RWPE1 (cell line): ENCODE measurements at regions not wholly inside any gene's neighbourhood (a gene's known extent, or its start where the extent isn't known, plus 50 kb on each side); places are given as distances from the start of the nearest gene placed in this dataset.

ENCODE experiments used
- CTCF ChIA-PET: fragments of 350-600 bp; sonication (Branson Sonifier 250); formaldehyde crosslinking; extraction: SDS; loops from one replicate; lab custom pipeline; 2021; lab: Yijun Ruan, JAX
- POLR2A ChIA-PET: fragments of 400-600 bp; formaldehyde crosslinking; extraction: SDS; loops from one replicate; lab custom pipeline; 2020; ENCODE audit warnings: antibody characterized with exemption; ENCODE audit not compliant: low non-redundant PET; lab: Yijun Ruan, JAX
- DNase-seq: peaks from one replicate; pipeline ENCODE4 v3.0.0; 2012; ENCODE audit warnings: low spot score
- H3K27ac ChIP-seq: fragments of 450-650 bp; 2 replicates; pipeline ENCODE4 v1.5.1; 2017
- TF ChIP-seq, protein P1 (sequence below): fragments of 450-650 bp; conservative IDR thresholded peaks from 2 replicates; pipeline ENCODE4 v1.5.1; 2017; ENCODE audit warnings: low read depth, mild to moderate bottlenecking

DNA sequence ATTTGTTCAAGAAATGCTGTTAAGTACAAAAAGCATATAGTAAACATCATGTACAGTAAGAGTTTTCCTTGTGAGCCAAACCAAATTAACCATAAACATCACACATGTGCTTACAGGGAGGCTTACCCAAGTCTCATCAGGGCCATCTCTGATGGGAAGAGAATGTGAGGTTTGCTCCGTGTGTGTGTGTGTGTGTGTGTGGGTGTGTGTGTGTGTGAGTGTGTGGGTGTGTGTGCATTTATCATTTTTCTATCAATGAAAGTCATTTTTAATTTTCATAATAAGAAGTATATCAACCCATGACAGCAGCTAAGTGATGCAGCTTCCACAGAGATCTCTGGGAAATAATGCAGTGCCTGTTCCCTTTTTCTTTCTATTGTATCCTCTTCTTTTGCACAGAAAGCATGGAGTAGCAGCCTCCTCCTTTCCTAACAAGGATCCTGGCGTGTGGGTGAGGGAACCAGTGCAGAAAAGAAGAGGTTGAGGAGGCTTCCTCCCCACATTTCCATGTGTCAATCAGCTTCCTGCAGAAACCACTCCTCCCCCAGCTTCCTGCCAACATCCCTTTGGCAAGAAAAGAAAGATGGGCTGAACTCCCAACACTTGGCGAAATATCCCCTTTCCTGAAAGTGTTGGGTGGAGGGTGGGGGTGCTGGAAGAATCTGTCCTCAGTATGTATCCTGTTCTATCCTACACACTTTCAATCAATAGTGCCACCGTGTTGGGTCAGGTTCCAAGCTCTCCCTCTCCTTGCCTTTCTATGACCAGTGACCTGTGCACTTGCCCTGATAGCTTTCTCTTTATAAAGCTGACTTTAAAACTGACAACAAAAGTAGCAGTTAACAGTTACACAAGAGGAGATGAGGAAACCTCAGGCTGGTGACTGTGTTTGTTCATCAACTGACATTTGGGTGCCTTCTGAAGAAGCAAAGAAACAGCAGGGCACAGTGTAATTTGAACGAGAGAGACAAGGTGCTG is 251.8 kb upstream of the CITED2 start:
- ChIA-PET POLR2A (no interaction called here), CTCF (interaction anchor here (0.6 kb wide), 2 partner anchors 8 to 68 kb away, joined by 3 to 6 read pairs; no protein-coding TSS in a partner anchor)
- H3K27ac ChIP-seq, result no peak overlapping the region
- no peak for DNase-seq
- TF ChIP-seq, protein P1, sequence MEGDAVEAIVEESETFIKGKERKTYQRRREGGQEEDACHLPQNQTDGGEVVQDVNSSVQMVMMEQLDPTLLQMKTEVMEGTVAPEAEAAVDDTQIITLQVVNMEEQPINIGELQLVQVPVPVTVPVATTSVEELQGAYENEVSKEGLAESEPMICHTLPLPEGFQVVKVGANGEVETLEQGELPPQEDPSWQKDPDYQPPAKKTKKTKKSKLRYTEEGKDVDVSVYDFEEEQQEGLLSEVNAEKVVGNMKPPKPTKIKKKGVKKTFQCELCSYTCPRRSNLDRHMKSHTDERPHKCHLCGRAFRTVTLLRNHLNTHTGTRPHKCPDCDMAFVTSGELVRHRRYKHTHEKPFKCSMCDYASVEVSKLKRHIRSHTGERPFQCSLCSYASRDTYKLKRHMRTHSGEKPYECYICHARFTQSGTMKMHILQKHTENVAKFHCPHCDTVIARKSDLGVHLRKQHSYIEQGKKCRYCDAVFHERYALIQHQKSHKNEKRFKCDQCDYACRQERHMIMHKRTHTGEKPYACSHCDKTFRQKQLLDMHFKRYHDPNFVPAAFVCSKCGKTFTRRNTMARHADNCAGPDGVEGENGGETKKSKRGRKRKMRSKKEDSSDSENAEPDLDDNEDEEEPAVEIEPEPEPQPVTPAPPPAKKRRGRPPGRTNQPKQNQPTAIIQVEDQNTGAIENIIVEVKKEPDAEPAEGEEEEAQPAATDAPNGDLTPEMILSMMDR, result no peak

DNA sequence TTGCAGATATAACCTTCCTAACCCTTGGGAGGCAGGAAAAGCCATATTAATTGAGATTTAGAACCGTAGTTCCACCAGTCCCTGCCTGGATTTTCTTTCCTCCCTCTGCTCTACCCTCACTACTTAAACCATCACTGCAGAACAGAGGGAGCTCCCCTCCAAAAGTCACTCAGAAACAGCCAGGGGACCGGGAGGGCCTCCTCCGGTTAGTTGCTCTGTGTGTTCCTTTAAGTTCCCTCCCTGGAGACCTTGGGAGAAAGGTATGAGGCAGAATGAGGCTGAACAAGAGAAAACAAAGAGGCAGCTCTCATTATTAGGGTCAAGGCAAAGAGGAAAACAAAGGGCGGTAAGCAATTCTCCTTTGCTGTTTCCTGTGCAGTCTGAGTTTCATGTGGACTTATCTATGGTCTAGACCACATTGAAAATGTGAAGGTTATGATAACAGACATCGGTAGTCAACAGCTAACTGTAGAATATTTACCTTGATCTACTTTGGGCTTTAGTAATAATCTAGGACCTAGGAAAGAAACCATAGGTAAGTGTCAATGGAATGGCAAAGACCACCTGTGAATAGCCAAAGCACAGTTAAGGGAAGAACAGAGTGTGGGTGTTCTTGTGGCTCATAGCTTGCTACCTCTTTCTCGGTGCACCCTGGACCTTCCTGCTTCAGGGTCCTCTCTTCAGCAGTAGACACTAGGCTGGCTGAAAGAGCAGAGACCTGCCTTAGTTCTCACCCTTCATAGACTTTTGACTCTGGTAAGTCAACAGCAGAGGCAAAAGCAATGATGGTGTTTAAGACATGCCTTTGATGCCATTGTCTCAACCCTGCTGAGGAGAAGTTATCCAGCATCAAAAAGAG is 250.9 kb upstream of the CITED2 start:
- DNase-seq, result no peak
- ChIA-PET CTCF (interaction anchor here (0.6 kb wide), 2 partner anchors 69 to 309 kb away, joined by 3 to 5 read pairs; no protein-coding TSS in a partner anchor), POLR2A (no interaction called here)
- no peak overlapping the region for H3K27ac ChIP-seq
- TF ChIP-seq, protein P1, result no peak

DNA sequence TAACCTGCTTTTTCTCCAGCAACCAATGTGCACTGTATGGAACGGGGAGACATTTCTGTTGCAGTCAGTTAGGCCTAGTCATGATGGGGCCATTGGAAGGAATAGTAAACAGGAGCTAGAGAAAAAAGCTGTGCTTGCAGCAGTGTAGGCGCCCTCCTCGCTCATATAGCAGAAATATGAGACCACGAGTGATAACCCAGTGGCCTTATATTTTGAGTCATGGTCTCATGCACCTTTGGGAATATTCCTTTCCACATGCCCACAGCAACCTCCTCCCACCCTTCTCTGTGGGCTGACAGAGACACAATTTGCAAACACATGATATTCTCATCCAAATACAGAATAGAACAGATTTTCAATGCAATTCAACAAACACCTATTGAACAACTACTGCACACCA is 248.9 kb upstream of the CITED2 start:
- no peak for DNase-seq
- ChIA-PET POLR2A (no interaction called here), CTCF (no interaction called here)
- TF ChIP-seq, protein P1, result no peak
- H3K27ac ChIP-seq, result no peak overlapping the region

- ChIA-PET CTCF (no interaction called here), POLR2A (no interaction called here)
- H3K27ac ChIP-seq, result no peak overlapping the region
- TF ChIP-seq, protein P1, result no peak
- DNase-seq, result no peak
These were observed 239.0 kb upstream of the CITED2 start for GRCh38 chr6:139613496-139613895.

GRCh38 chr6:139612135-139612465 is 237.7 kb upstream of the CITED2 start:
- ChIA-PET POLR2A (no interaction called here), CTCF (interaction anchor here (0.6 to 0.7 kb wide), 3 partner anchors 114 to 312 kb away, joined by 3 to 5 read pairs (median 3); no protein-coding TSS in a partner anchor)
- no peak overlapping the region for H3K27ac ChIP-seq
- TF ChIP-seq, protein P1, result no peak
- DNase-seq, result no peak

- CTCF ChIA-PET, result interaction anchor here (0.6 kb wide), 2 partner anchors 114 to 242 kb away, joined by 3 read pairs; no protein-coding TSS in a partner anchor
- no peak for DNase-seq
- POLR2A ChIA-PET, result no interaction called here
- H3K27ac ChIP-seq, result no peak overlapping the region
- TF ChIP-seq, protein P1, result no peak
These were observed 237.1 kb upstream of the CITED2 start for GRCh38 chr6:139611327-139612134.
